Endodermal cell (in vitro differentiated cells): ENCODE measurements at regions not wholly inside any gene's neighbourhood (a gene's known extent, or its start where the extent isn't known, plus 50 kb on each side); places are given as distances from the start of the nearest gene placed in this dataset.

ENCODE experiments used
- DNase-seq: peaks from one replicate; pipeline ENCODE4 v3.0.0-alpha.2; 2017
- H3K27ac ChIP-seq: 2 replicates; pipeline ENCODE4 v1.5.1; 2013; ENCODE audit warnings: mild to moderate bottlenecking, low read depth, low read length, moderate library complexity
- H3K27me3 ChIP-seq: 2 replicates; pipeline ENCODE4 v1.6.1; 2013; ENCODE audit warnings: mild to moderate bottlenecking, low read length, moderate library complexity; ENCODE audit not compliant: insufficient read depth, control insufficient read depth, poor library complexity, severe bottlenecking
- H3K36me3 ChIP-seq: 2 replicates; pipeline ENCODE4 v1.7.0; 2013; ENCODE audit warnings: mild to moderate bottlenecking, low read length, moderate library complexity; ENCODE audit not compliant: control insufficient read depth, insufficient read depth
- H3K4me1 ChIP-seq: one replicate; pipeline ENCODE4 v1.7.0; 2013; ENCODE audit warnings: low read length; ENCODE audit not compliant: control insufficient read depth, insufficient read depth
- H3K4me3 ChIP-seq: 2 replicates; pipeline ENCODE4 v1.5.1; 2013; ENCODE audit warnings: mild to moderate bottlenecking, low read length, moderate library complexity
- H3K9ac ChIP-seq: 2 replicates; pipeline ENCODE4 v1.6.1; 2013; ENCODE audit warnings: mild to moderate bottlenecking, low read length, moderate library complexity; ENCODE audit not compliant: poor library complexity, severe bottlenecking; ENCODE audit errors: extremely low read depth
- H3K9me3 ChIP-seq: 2 replicates; pipeline ENCODE4 v1.6.1; 2013; ENCODE audit warnings: mild to moderate bottlenecking, low read length, moderate library complexity; ENCODE audit not compliant: control insufficient read depth
- H3K27ac Mint-ChIP-seq: 2 replicates; pipeline ENCODE4 v1.8.0; 2020; ENCODE audit warnings: mixed read lengths
- H3K27me3 Mint-ChIP-seq: 2 replicates; pipeline ENCODE4 v1.8.0; 2021; ENCODE audit warnings: mild to moderate bottlenecking, mixed read lengths; ENCODE audit not compliant: insufficient read depth
- H3K36me3 Mint-ChIP-seq: 2 replicates; pipeline ENCODE4 v1.8.0; 2020; ENCODE audit warnings: low read depth, mixed read lengths
- H3K4me1 Mint-ChIP-seq: 2 replicates; pipeline ENCODE4 v1.8.0; 2020; ENCODE audit warnings: mixed read lengths
- H3K4me3 Mint-ChIP-seq: 2 replicates; pipeline ENCODE4 v1.8.0; 2020; ENCODE audit warnings: mild to moderate bottlenecking, moderate library complexity, mixed read lengths
- H3K9me3 Mint-ChIP-seq: 2 replicates; pipeline ENCODE4 v1.8.0; 2020; ENCODE audit warnings: mild to moderate bottlenecking, mixed read lengths
- WGBS, 2 experiments: methylation state at CpG; one replicate each; pipeline versions ENCODE4 v1.1.5 to v1.1.7; 2013; ENCODE audit warnings: missing lambda C conversion rate in 2 of 2, mixed read lengths in 1 of 2; ENCODE audit not compliant: insufficient coverage in 1 of 2, insufficient read length in 1 of 2; 5-methylcytosine and 5-hydroxymethylcytosine counted together
- TF ChIP-seq, protein P1 (sequence below): fragments of 200-600 bp; sonication (generic); conservative IDR thresholded peaks from 2 replicates; pipeline ENCODE4 v1.5.0; 2021; ENCODE audit warnings: antibody characterized with exemption, mild to moderate bottlenecking

DNA sequence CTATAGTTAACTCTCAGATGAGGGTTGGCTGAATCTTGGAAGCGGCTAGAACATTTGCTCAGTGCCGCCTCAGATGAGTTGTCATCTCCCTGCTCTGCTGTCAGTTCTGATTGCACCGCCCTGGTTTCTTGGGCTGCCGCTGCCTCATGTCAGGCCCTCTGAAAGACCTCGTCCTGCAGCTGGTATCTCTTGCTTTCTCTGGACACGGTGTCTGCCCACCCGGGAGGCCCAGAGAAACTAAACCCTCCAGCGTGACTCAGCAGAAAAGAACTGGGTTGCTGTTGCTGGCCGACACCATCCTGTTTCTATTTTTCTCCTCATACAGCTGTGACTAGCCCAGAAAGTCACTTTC lies 355.4 kb downstream of the CD83 start:
- Histone ChIP-seq H3K27ac (no peak overlapping the region), H3K27me3 (no peaks in the 10 kb centered on the region), H3K4me3 (no peak overlapping the region), H3K9me3 (peaks cover 27% of the 10 kb centered on the region), H3K4me1 (no peaks in the 10 kb centered on the region), H3K36me3 (peaks cover 4% of the 10 kb centered on the region), H3K9ac (no peak overlapping the region)
- WGBS, 2 experiments, result 90 to 94% methylated on average over 9 of the region's 9 CpGs
- peaks cover 51% of the 10 kb centered on the region for H3K36me3 Mint-ChIP-seq
- no peaks in the 10 kb centered on the region for H3K4me1 Mint-ChIP-seq
- no peaks in the 10 kb centered on the region for H3K27me3 Mint-ChIP-seq
- no peak overlapping the region for H3K4me3 Mint-ChIP-seq
- H3K27ac Mint-ChIP-seq, result no peak overlapping the region
- TF ChIP-seq, protein P1, sequence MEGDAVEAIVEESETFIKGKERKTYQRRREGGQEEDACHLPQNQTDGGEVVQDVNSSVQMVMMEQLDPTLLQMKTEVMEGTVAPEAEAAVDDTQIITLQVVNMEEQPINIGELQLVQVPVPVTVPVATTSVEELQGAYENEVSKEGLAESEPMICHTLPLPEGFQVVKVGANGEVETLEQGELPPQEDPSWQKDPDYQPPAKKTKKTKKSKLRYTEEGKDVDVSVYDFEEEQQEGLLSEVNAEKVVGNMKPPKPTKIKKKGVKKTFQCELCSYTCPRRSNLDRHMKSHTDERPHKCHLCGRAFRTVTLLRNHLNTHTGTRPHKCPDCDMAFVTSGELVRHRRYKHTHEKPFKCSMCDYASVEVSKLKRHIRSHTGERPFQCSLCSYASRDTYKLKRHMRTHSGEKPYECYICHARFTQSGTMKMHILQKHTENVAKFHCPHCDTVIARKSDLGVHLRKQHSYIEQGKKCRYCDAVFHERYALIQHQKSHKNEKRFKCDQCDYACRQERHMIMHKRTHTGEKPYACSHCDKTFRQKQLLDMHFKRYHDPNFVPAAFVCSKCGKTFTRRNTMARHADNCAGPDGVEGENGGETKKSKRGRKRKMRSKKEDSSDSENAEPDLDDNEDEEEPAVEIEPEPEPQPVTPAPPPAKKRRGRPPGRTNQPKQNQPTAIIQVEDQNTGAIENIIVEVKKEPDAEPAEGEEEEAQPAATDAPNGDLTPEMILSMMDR, result no peak
- H3K9me3 Mint-ChIP-seq, result peaks cover 33% of the 10 kb centered on the region
- DNase-seq, result no peak

DNA sequence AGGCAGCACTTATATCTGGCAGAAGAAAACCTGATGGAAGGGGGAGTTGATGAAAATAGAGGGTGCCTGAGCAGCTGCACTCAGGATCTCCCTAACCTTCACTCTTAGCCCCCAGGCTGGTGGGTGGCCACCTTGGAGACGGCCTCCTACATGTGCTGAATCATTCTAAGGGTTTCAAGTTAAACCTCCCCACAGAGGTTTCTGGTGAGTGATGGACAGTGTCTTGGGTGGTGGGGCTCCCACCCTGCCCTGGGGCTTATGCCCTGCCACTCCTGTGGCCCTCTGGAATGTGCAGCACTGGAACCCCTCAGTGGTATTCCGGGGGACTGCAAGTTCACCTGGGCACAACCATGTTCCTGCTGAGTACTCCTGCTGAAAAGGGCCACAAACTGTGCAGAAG lies 357.2 kb downstream of the CD83 start:
- no peaks in the 10 kb centered on the region for H3K4me1 Mint-ChIP-seq
- Histone ChIP-seq H3K27ac (no peak overlapping the region), H3K27me3 (no peaks in the 10 kb centered on the region), H3K9ac (no peak overlapping the region), H3K4me3 (no peak overlapping the region), H3K9me3 (peaks cover 27% of the 10 kb centered on the region), H3K36me3 (no peaks in the 10 kb centered on the region), H3K4me1 (no peaks in the 10 kb centered on the region)
- 95 to 100% methylated on average over 1 to 2 of the region's 2 CpGs for WGBS, 2 experiments
- no peak overlapping the region for H3K27ac Mint-ChIP-seq
- TF ChIP-seq, protein P1, result peak; percentile 41
- H3K27me3 Mint-ChIP-seq, result no peaks in the 10 kb centered on the region
- no peak overlapping the region for H3K4me3 Mint-ChIP-seq
- H3K9me3 Mint-ChIP-seq, result peaks cover 19% of the 10 kb centered on the region
- DNase-seq, result no peak
- peaks cover 34% of the 10 kb centered on the region for H3K36me3 Mint-ChIP-seq

DNA sequence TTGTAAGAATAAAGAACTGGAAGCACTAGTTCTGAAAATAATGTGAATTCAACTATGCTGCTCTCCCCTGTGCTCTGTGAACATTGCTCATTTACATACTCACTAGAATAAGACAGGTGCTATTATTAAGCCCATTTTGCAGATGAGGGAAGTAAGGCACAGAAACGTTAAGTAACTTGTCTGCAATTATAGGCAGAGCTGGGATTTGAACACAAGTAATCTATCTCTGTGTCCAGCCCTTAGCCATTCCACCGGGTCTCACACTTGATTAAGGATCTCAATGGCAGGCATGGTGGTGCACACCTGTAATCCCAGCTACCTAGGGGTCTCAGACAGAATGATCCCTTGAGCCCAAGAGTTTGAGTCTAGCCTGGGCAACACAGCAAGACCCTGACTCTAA lies 357.7 kb downstream of the CD83 start:
- no peak overlapping the region for H3K9ac ChIP-seq
- H3K4me3 ChIP-seq, result no peak overlapping the region
- H3K27ac Mint-ChIP-seq, result no peak overlapping the region
- no peak overlapping the region for H3K4me3 Mint-ChIP-seq
- H3K27me3 ChIP-seq, result no peaks in the 10 kb centered on the region
- 45 to 50% methylated on average over 2 of the region's 2 CpGs for WGBS, 2 experiments
- H3K36me3 ChIP-seq, result no peaks in the 10 kb centered on the region
- no peaks in the 10 kb centered on the region for H3K27me3 Mint-ChIP-seq
- TF ChIP-seq, protein P1, result no peak
- no peak for DNase-seq
- H3K9me3 Mint-ChIP-seq, result peaks cover 15% of the 10 kb centered on the region
- H3K4me1 Mint-ChIP-seq, result no peaks in the 10 kb centered on the region
- H3K27ac ChIP-seq, result no peak overlapping the region
- no peaks in the 10 kb centered on the region for H3K4me1 ChIP-seq
- peaks cover 25% of the 10 kb centered on the region for H3K9me3 ChIP-seq
- peaks cover 31% of the 10 kb centered on the region for H3K36me3 Mint-ChIP-seq
